Sigmoid colon (tissue), 3 donors: ENCODE measurements at regions not wholly inside any gene's neighbourhood (a gene's known extent, or its start where the extent isn't known, plus 50 kb on each side); places are given as distances from the start of the nearest gene placed in this dataset.
"Not testable (repeated sequence)": the region's sequence is repeated elsewhere in the genome, so short reads cannot be mapped to it uniquely, and the experiment has no call there.

Experiments used
- CTCF ChIP-seq, 4 experiments: fragments of 450-650 bp in 3 of 4; fragments of 200-600 bp in 1 of 4; IDR thresholded peaks; one replicate each; pipeline ENCODE4 v1.5.1; 2016 to 2019; ENCODE audit warnings: antibody characterized with exemption in 4 of 4, mild to moderate bottlenecking in 3 of 4, moderate library complexity in 2 of 4
- POLR2A ChIP-seq, 2 donors: fragments of 450-650 bp; IDR thresholded peaks; one replicate each; pipeline ENCODE4 v1.6.1; 2016; ENCODE audit warnings: antibody characterized with exemption in 2 of 2, mild to moderate bottlenecking in 2 of 2, moderate library complexity in 2 of 2

- TF ChIP-seq POLR2A, CTCF (IDR thresholded peaks at IDR 0.05): not testable (repeated sequence)
Measured at GRCh38 chr6:86759953-86760352, 177.4 kb upstream of the HTR1E start.
